Thoracic aorta (tissue), 2 donors: ENCODE measurements at regions not wholly inside any gene's neighbourhood (a gene's known extent, or its start where the extent isn't known, plus 50 kb on each side); places are given as distances from the start of the nearest gene placed in this dataset.

Source experiments
- ATAC-seq: fragments of 150-250 bp; one replicate; pipeline ENCODE4 v1.8.0; 2017; ENCODE audit warnings: low read depth; ENCODE audit not compliant: insufficient number of reproducible peaks, low FRiP score
- DNase-seq: peaks from one replicate; pipeline ENCODE4 v3.0.0-alpha.2; 2020; ENCODE audit warnings: low spot score
- H3K27ac ChIP-seq, 2 donors: fragments of 200-600 bp; sonication (generic); 1 replicate in 1 of 2; 2 replicates in 1 of 2; pipeline ENCODE4 v1.5.1; 2016; ENCODE audit warnings: mild to moderate bottlenecking in 2 of 2, moderate library complexity in 2 of 2
- H3K27me3 ChIP-seq: fragments of 200-600 bp; sonication (generic); replicated peaks from 2 replicates; pipeline ENCODE4 v1.6.0; 2016; ENCODE audit warnings: mild to moderate bottlenecking; ENCODE audit not compliant: insufficient read depth
- H3K36me3 ChIP-seq: fragments of 200-600 bp; sonication (generic); one replicate; pipeline ENCODE4 v1.5.1; 2016
- H3K4me1 ChIP-seq, 2 donors: fragments of 200-600 bp; sonication (generic); 1 replicate in 1 of 2; 2 replicates in 1 of 2; pipeline versions ENCODE4 v1.5.1 to v1.6.0; 2016; ENCODE audit warnings: low read depth in 2 of 2, mild to moderate bottlenecking in 1 of 2; ENCODE audit not compliant: control insufficient read depth in 1 of 2
- H3K4me3 ChIP-seq: fragments of 200-600 bp; sonication (generic); 2 replicates; pipeline ENCODE4 v1.5.1; 2016; ENCODE audit warnings: mild to moderate bottlenecking
- H3K9me3 ChIP-seq: fragments of 200-600 bp; sonication (generic); 2 replicates; pipeline ENCODE4 v1.5.1; 2016
- TF ChIP-seq, protein P1 (sequence below): fragments of 200-600 bp; sonication (generic); IDR thresholded peaks from one replicate; pipeline ENCODE4 v1.5.1; 2019; ENCODE audit warnings: antibody characterized with exemption

DNA sequence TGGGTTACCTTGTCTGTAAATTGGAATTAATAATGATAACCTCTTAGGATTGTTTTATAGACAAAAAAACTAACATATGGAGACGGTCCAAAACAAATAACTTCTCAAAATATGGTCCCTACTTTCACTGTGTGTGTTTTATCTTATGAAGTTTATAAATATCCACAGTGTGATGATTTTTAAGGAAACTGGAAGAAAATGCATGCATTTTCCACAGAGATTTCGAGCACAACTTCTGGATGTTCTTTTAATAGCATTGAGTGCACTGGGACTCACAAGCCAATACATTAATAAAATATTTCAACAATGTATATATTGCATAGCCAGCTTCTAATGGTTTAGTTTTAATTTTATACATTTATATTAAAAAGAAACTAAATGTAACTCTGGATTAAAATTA lies 87.9 kb upstream of the SPHKAP start:
- no peaks in the 10 kb centered on the region for H3K27me3 ChIP-seq
- no peaks in the 10 kb centered on the region for H3K9me3 ChIP-seq
- H3K4me3 ChIP-seq: no peak overlapping the region
- no peaks in the 10 kb centered on the region for H3K36me3 ChIP-seq
- H3K4me1 ChIP-seq: no peaks in the 10 kb centered on the region
- no peak overlapping the region for H3K27ac ChIP-seq
- TF ChIP-seq, protein P1, sequence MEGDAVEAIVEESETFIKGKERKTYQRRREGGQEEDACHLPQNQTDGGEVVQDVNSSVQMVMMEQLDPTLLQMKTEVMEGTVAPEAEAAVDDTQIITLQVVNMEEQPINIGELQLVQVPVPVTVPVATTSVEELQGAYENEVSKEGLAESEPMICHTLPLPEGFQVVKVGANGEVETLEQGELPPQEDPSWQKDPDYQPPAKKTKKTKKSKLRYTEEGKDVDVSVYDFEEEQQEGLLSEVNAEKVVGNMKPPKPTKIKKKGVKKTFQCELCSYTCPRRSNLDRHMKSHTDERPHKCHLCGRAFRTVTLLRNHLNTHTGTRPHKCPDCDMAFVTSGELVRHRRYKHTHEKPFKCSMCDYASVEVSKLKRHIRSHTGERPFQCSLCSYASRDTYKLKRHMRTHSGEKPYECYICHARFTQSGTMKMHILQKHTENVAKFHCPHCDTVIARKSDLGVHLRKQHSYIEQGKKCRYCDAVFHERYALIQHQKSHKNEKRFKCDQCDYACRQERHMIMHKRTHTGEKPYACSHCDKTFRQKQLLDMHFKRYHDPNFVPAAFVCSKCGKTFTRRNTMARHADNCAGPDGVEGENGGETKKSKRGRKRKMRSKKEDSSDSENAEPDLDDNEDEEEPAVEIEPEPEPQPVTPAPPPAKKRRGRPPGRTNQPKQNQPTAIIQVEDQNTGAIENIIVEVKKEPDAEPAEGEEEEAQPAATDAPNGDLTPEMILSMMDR: no peak
- no peak for ATAC-seq
- DNase-seq: no peak

DNA sequence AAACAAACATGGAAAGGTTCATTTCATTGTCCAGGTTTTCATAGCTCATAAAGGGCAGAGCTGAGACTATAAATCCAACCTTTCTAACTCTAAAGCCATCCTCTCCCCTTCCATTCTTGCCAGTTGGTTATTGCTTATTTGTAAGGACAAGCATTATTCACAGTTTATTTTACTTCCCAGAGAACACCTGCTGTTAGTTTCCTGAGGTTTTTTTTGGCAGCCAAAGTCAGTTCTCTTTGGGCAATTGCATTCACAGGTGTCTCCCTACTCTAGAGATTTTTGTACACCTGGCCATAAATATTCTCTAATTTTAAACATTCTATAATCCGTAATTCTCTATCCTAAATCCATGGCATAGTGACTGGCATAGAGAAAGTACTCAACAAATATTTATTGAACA lies 87.3 kb upstream of the SPHKAP start:
- DNase-seq (no peak), ATAC-seq (no peak)
- no peaks in the 10 kb centered on the region for H3K4me1 ChIP-seq
- no peaks in the 10 kb centered on the region for H3K36me3 ChIP-seq
- H3K27me3 ChIP-seq: no peaks in the 10 kb centered on the region
- TF ChIP-seq, protein P1: no peak
- no peak overlapping the region for H3K27ac ChIP-seq
- no peak overlapping the region for H3K4me3 ChIP-seq
- no peaks in the 10 kb centered on the region for H3K9me3 ChIP-seq

DNA sequence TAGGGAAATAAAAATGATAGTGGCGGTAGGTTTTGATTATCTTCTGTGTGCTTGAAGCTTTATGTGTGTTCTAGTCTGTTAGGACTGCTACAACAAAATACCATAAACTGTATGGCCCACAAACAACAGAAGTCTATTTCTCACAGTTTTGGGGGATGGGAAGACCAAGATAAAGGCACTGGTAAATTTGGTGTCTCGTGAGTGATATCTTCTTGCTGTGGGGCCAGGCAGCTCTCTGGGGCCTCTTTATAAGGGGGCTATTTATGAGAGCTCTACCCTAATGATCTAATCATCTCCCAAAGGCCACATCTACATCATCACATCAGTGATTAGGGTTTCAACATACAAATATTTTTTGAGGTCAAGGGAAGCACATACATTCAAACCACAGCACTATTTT lies 86.8 kb upstream of the SPHKAP start:
- Histone ChIP-seq H3K4me1 (no peaks in the 10 kb centered on the region), H3K9me3 (no peaks in the 10 kb centered on the region), H3K4me3 (no peak overlapping the region), H3K27me3 (no peaks in the 10 kb centered on the region), H3K27ac (no peak overlapping the region), H3K36me3 (no peaks in the 10 kb centered on the region)
- DNase-seq: no peak
- TF ChIP-seq, protein P1: no peak
- no peak for ATAC-seq

GRCh38 chr2:228263156-228263555 lies 81.7 kb upstream of the SPHKAP start:
- Histone ChIP-seq H3K36me3 (no peaks in the 10 kb centered on the region), H3K4me3 (no peak overlapping the region), H3K9me3 (no peaks in the 10 kb centered on the region), H3K27ac (no peak overlapping the region), H3K27me3 (no peaks in the 10 kb centered on the region), H3K4me1 (no peaks in the 10 kb centered on the region)
- DNase-seq: no peak
- ATAC-seq: no peak
- TF ChIP-seq, protein P1: no peak

DNA sequence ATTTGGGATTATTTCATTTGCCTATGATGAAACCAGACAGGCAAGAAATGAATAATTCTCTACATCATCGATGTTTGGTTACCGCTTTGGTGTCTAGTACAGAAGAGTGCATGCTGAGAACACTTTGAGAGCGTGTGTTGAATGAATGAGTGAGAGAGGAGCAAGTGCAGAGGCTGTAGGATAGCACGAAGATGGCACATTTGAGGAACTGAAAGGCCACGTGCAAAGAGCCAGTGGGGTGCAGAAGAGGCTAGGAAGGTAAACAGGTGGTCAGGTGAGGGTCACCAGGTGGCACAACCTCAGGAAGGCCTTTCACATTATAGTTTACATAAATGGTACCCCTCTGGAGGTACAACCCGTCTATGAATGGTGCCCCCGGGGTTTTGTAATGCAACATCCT lies 80.1 kb upstream of the SPHKAP start:
- TF ChIP-seq, protein P1: no peak

More for the DNA sequence above, 80.1 kb upstream of the SPHKAP start:
- H3K9me3 ChIP-seq: no peaks in the 10 kb centered on the region
- no peak overlapping the region for H3K27ac ChIP-seq
- no peak for ATAC-seq
- H3K4me3 ChIP-seq: no peak overlapping the region
- no peak for DNase-seq
- no peaks in the 10 kb centered on the region for H3K4me1 ChIP-seq
- H3K27me3 ChIP-seq: no peaks in the 10 kb centered on the region
- H3K36me3 ChIP-seq: no peaks in the 10 kb centered on the region
